ENCODE measurements at regions not wholly inside any gene's neighbourhood (a gene's known extent, or its start where the extent isn't known, plus 50 kb on each side); places are given as distances from the start of the nearest gene placed in this dataset.
"Not testable (repeated sequence)": the region's sequence is repeated elsewhere in the genome, so short reads cannot be mapped to it uniquely, and the experiment has no call there.

DNA sequence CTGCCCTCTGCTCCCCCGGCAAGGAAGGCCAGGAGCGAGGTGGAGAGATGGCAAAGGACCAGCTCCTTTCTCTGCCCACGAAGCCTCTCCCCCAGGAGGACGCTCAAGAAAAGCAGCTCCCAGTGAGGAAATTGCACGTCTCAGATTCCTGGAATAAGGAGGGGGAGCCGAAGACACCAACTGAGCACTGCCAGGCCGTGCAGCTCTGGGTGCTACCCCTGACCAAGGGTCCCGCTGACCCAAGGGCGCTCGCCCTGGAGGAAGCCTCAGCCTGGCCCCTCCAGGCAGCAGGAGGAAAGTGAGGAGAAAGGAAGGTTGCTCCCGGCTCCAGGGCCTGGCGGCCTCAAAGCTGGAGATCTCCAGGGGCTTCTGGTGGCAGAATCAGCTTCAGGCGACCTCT lies 174.1 kb upstream of the SFSWAP start:
- H3K4me3 ChIP-seq (ENCODE audit: insufficient read depth, low read length): no peak overlapping the region
- H4K20me1 ChIP-seq (ENCODE audit: insufficient read depth, low read length): no peaks in the 10 kb centered on the region
- no peaks in the 10 kb centered on the region for H3K36me3 ChIP-seq (ENCODE audit: insufficient read depth, low read length)
- TF ChIP-seq, protein P1, sequence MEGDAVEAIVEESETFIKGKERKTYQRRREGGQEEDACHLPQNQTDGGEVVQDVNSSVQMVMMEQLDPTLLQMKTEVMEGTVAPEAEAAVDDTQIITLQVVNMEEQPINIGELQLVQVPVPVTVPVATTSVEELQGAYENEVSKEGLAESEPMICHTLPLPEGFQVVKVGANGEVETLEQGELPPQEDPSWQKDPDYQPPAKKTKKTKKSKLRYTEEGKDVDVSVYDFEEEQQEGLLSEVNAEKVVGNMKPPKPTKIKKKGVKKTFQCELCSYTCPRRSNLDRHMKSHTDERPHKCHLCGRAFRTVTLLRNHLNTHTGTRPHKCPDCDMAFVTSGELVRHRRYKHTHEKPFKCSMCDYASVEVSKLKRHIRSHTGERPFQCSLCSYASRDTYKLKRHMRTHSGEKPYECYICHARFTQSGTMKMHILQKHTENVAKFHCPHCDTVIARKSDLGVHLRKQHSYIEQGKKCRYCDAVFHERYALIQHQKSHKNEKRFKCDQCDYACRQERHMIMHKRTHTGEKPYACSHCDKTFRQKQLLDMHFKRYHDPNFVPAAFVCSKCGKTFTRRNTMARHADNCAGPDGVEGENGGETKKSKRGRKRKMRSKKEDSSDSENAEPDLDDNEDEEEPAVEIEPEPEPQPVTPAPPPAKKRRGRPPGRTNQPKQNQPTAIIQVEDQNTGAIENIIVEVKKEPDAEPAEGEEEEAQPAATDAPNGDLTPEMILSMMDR (IDR thresholded peaks at IDR 0.05; ENCODE audit: extremely low read depth, low read depth, low read length): no peak
- no peak for DNase-seq (ENCODE audit: insufficient read length, low spot score, missing footprints)
- H3K9me3 ChIP-seq (ENCODE audit: low read depth, low read length): no peaks in the 10 kb centered on the region
- H3K4me1 ChIP-seq (ENCODE audit: insufficient read depth, low read length): no peaks in the 10 kb centered on the region
- no peaks in the 10 kb centered on the region for H3K27me3 ChIP-seq (ENCODE audit: insufficient read depth, low read length)
- no peak overlapping the region for H2AFZ ChIP-seq (ENCODE audit: low read length)
- H3K4me2 ChIP-seq (ENCODE audit: insufficient read depth, low read length): no peak overlapping the region
- no peaks in the 10 kb centered on the region for H3K79me2 ChIP-seq (ENCODE audit: insufficient read depth, low read length)
- H3K27ac ChIP-seq (ENCODE audit: low read depth, low read length): no peak overlapping the region

DNA sequence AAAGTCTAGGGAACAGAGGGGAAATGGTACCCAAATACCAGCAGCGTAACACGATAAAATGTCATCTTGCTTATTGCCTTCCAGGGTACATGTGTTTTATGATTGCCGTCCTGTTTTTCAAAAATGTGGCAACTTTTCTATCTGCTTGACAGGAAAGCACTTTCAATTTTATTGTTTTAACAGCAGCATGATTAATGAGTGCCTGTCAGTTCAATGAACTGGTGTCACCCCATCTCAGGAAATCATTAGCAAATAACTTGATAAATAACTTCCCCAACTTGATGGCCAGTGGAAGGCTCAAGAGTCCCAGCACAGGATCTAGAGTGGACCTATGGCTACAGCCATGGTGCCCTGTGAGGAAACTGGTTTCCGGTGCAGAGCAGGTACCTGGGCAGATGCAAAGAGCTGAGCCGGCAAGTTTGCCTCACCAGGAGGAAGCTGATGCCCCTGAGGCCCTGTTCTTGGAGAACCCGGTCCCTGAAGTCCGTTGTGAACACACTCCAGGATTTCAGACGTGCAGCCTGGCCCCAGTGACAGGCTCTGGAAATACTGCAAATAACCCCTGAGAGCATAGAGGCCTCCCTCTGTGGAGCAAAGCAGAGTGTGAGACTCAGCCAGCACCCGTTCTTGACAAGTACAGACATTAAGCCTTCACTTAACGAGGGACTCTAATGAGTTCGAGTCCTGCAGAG lies 173.5 kb upstream of the SFSWAP start:
- TF ChIP-seq, protein P1 (IDR thresholded peaks at IDR 0.05; ENCODE audit: extremely low read depth, low read depth, low read length): no peak
- H2AFZ ChIP-seq (ENCODE audit: low read length): no peak overlapping the region
- H3K4me2 ChIP-seq (ENCODE audit: insufficient read depth, low read length): no peak overlapping the region
- no peaks in the 10 kb centered on the region for H3K9me3 ChIP-seq (ENCODE audit: low read depth, low read length)
- no peak overlapping the region for H3K27ac ChIP-seq (ENCODE audit: low read depth, low read length)
- no peak for DNase-seq (ENCODE audit: insufficient read length, low spot score, missing footprints)
- H3K4me1 ChIP-seq (ENCODE audit: insufficient read depth, low read length): no peaks in the 10 kb centered on the region
- no peaks in the 10 kb centered on the region for H3K79me2 ChIP-seq (ENCODE audit: insufficient read depth, low read length)
- no peaks in the 10 kb centered on the region for H3K36me3 ChIP-seq (ENCODE audit: insufficient read depth, low read length)
- H4K20me1 ChIP-seq (ENCODE audit: insufficient read depth, low read length): no peaks in the 10 kb centered on the region
- no peak overlapping the region for H3K4me3 ChIP-seq (ENCODE audit: insufficient read depth, low read length)
- H3K27me3 ChIP-seq (ENCODE audit: insufficient read depth, low read length): no peaks in the 10 kb centered on the region

DNA sequence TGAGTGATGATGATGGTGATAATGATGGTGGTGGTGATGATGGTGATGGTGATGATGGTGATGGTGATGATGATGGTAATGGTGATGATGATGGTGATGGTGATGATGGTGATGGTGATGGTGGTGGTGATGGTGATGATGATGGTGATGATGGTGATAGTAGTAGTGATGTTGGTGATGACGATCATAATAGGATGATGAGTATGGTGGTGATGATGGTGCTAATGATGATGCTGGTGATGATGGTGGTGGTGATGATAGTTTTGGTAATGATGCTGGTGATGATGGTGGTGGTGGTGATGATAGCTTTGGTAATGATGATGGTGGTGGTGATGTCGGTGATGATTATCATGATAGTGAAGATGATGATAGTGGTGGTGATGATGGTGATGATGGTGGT lies 171.5 kb upstream of the SFSWAP start:
- no peak for DNase-seq (ENCODE audit: insufficient read length, low spot score, missing footprints)
- Histone ChIP-seq H3K27me3 (ENCODE audit: insufficient read depth, low read length) (no peaks in the 10 kb centered on the region), H3K9me3 (ENCODE audit: low read depth, low read length) (no peaks in the 10 kb centered on the region), H3K4me3 (ENCODE audit: insufficient read depth, low read length) (no peak overlapping the region), H3K79me2 (ENCODE audit: insufficient read depth, low read length) (no peaks in the 10 kb centered on the region), H2AFZ (ENCODE audit: low read length) (no peak overlapping the region), H3K36me3 (ENCODE audit: insufficient read depth, low read length) (no peaks in the 10 kb centered on the region), H3K4me2 (ENCODE audit: insufficient read depth, low read length) (no peak overlapping the region), H3K4me1 (ENCODE audit: insufficient read depth, low read length) (no peaks in the 10 kb centered on the region), H4K20me1 (ENCODE audit: insufficient read depth, low read length) (no peaks in the 10 kb centered on the region), H3K27ac (ENCODE audit: low read depth, low read length) (no peak overlapping the region)
- TF ChIP-seq, protein P1 (IDR thresholded peaks at IDR 0.05; ENCODE audit: extremely low read depth, low read depth, low read length): no peak

DNA sequence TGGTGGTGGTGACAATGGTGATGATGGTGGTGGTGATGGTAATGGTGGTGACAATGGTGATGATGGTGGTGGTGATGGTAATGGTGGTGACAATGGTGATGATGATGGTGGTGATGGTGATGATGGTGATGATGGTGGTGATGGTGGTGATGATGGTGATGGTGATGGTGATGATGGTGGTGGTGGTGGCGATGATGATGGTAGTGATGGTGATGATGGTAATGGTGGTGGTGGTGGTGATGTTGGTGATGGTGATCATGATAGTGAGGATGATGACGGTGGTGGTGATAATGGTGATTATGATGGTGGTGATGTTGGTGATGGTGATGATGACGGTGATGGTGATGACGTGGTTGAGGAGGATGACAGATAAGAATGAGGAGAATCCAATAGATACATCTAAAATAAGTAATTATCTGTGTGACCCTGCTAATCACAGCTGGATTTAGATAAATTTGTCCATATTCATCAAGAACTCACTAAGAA lies 170.7 kb upstream of the SFSWAP start:
- Histone ChIP-seq H3K27ac (ENCODE audit: low read depth, low read length) (no peak overlapping the region), H3K36me3 (ENCODE audit: insufficient read depth, low read length) (no peaks in the 10 kb centered on the region), H3K4me3 (ENCODE audit: insufficient read depth, low read length) (no peak overlapping the region), H3K4me2 (ENCODE audit: insufficient read depth, low read length) (no peak overlapping the region), H4K20me1 (ENCODE audit: insufficient read depth, low read length) (no peaks in the 10 kb centered on the region), H3K9me3 (ENCODE audit: low read depth, low read length) (no peaks in the 10 kb centered on the region), H3K79me2 (ENCODE audit: insufficient read depth, low read length) (no peaks in the 10 kb centered on the region), H2AFZ (ENCODE audit: low read length) (no peak overlapping the region), H3K4me1 (ENCODE audit: insufficient read depth, low read length) (no peaks in the 10 kb centered on the region), H3K27me3 (ENCODE audit: insufficient read depth, low read length) (no peaks in the 10 kb centered on the region)
- TF ChIP-seq, protein P1 (IDR thresholded peaks at IDR 0.05; ENCODE audit: extremely low read depth, low read depth, low read length): no peak
- no peak for DNase-seq (ENCODE audit: insufficient read length, low spot score, missing footprints)

DNA sequence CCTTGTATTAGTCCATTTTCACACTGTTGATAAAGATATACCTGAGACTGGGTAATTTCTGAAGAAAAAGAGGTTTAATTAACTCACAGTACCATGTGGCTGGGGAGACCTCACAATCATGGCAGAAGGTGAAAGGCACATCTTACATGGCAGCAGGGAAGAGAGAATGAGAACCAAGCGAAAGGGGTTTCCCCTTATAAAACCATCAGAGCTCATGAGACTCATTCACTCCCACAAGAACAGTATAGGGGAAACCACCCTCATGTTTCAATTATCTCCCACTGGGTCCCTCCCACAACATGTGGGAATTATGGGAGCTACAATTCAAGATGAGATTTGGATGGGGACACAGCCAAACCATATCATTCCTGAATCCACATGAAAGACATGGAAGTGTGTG lies 169.4 kb upstream of the SFSWAP start:
- H3K79me2 ChIP-seq (ENCODE audit: insufficient read depth, low read length); H4K20me1 ChIP-seq (ENCODE audit: insufficient read depth, low read length); H3K36me3 ChIP-seq (ENCODE audit: insufficient read depth, low read length); H3K27me3 ChIP-seq (ENCODE audit: insufficient read depth, low read length); H3K4me1 ChIP-seq (ENCODE audit: insufficient read depth, low read length); H3K4me3 ChIP-seq (ENCODE audit: insufficient read depth, low read length); H3K27ac ChIP-seq (ENCODE audit: low read depth, low read length); DNase-seq (ENCODE audit: insufficient read length, low spot score, missing footprints); H3K4me2 ChIP-seq (ENCODE audit: insufficient read depth, low read length); H3K9me3 ChIP-seq (ENCODE audit: low read depth, low read length); H2AFZ ChIP-seq (ENCODE audit: low read length): not testable (repeated sequence)

Data from osteoblast (primary cell).